RPMI8226 (cell line): ENCODE measurements at regions not wholly inside any gene's neighbourhood (a gene's known extent, or its start where the extent isn't known, plus 50 kb on each side); places are given as distances from the start of the nearest gene placed in this dataset.
A peak's percentile ranks its signal among the peaks of the same experiment; 100 is the strongest.
"Not testable (repeated sequence)": the region's sequence is repeated elsewhere in the genome, so short reads cannot be mapped to it uniquely, and the experiment has no call there.

Experiments used
- DNase-seq: peaks from one replicate; pipeline ENCODE4 v3.0.0-alpha.2; 2015

DNA sequence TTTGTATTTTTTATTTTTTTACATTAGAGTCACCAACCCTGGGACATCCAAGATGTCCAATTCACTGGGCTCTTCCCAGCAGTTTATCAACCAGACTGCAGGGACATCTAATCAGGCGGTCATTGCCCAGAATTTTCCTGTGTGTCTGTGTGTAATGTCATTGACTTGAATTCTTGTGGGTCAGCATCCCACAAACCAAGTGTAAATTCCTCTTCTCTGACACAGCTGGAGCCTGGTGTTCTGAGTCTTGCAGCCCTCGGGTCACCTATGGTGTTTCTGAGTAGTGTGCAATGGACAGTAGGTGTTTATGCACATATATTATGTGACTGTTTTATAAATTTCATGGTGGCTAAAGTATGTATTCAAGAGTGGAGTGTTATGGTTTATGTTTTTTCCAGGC is 815.7 kb downstream of the SEMA5A start:
- no peak for DNase-seq

- not testable (repeated sequence) for DNase-seq
Measured at GRCh38 chr5:8731110-8731509, 814.8 kb downstream of the SEMA5A start.

- DNase-seq: no peak
Measured at GRCh38 chr5:8740595-8740994, 805.3 kb downstream of the SEMA5A start.

GRCh38 chr5:8749556-8749955 is 796.3 kb downstream of the SEMA5A start:
- no peak for DNase-seq

DNA sequence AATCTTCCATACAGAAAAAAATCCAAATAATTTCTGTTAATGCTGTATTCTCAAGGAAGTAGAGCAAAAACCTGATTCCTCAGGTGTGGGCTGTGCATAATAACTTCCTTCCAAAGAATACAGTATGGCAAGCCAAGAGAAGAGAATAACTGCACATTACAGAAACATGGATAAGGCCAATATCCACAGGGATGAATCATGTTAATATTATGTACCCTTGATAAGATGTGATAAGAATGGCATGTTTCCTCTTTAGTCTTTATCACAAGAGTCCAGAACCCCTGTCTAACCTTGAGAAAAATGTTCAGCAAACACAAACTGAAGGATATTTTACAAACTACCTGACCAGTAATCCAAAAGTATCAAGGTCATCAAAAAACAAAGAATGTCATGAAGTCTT is 795.8 kb downstream of the SEMA5A start:
- DNase-seq: no peak

- DNase-seq: no peak
Measured at GRCh38 chr5:8751971-8752370, 793.9 kb downstream of the SEMA5A start.

DNA sequence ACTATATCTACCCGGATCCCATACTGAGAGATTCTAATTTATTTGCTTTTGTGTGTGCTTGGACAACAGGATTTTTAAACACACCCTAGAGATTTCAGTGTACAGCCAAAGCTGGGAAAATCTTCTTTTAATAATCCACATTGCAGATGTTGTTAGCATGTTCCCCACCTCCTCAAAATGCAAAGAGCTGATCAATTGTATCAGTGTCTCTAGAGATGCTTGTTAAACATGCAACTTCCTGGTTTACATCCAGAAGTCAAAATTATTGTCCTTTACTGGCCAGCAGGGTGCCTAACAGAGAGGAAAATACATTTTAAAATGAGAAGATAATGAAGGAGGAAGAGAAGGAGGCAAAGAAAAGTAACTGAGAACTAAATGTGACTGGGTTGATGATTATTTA is 793.3 kb downstream of the SEMA5A start:
- DNase-seq: no peak

GRCh38 chr5:8756498-8757084 is 789.3 kb downstream of the SEMA5A start:
- peak; percentile 10 for DNase-seq

- no peak for DNase-seq
Measured at GRCh38 chr5:8765886-8766285, 780.0 kb downstream of the SEMA5A start.

DNA sequence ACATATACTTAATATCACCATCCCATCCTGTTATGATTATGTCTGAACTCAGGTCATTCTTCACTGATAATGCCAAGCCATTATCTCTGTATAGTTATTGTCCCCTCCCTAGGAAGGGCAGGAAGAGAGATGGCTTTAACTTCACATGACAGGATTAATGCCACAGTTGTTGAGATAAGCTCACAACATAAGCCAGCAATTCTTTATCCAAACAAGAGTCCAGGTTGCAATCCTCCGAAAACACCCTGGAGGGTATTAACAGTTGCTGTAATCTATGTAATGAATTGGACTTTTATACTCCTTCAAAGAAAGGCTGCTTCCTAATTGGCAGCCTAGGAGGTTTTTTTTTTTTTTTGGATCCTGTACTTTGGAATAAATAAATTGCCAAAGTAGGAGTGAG is 779.4 kb downstream of the SEMA5A start:
- no peak for DNase-seq

GRCh38 chr5:8767111-8767510 is 778.8 kb downstream of the SEMA5A start:
- DNase-seq: no peak

DNA sequence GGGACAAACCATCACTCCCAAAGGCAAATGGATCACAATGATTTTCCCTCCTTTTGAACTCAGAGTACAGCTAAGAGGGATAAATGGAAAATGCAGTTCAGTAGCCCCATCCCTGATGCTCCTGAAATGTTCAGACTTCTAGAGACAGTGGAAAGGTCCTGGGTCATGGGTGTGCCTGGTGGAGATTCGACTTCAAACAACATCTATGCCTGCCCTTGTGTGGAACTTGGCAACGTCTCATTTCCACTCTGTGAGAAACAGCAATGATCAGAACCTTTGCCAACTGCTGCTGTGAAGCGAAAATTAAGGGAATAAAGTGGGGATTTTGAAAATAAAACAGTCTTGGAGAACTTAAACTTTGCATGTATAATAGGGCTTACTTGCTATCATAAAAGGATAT is 778.1 kb downstream of the SEMA5A start:
- no peak for DNase-seq

- no peak for DNase-seq
Measured at GRCh38 chr5:8769631-8770030, 776.2 kb downstream of the SEMA5A start.

- DNase-seq: no peak
Measured at GRCh38 chr5:8770431-8770830, 775.4 kb downstream of the SEMA5A start.

DNA sequence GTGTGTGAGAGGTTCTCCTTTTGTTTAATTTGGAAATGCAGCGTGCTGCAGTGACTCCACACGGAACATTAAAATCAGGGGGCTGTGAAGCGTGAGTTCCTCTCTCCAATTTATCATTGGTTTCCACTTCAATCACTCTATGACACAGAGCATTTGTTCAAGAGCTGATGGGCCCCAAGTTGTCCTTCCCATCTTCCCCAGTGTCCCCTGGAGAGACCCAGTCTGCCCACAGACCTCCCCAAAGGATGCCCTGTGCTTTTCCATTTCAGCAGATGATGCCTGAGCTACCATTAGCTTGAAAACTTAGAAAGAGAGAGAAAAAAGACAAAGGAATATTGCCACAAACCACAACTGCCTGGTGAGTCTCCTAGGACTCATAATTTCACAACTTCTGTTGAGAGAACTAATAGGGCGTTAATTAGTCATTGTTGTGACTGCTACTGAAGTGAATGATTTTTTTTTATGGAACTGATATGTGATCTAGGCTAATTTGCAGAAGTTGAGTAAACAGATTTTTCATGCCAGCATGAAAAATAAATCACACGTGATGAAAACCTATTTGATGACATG is 772.7 kb downstream of the SEMA5A start:
- no peak for DNase-seq

DNA sequence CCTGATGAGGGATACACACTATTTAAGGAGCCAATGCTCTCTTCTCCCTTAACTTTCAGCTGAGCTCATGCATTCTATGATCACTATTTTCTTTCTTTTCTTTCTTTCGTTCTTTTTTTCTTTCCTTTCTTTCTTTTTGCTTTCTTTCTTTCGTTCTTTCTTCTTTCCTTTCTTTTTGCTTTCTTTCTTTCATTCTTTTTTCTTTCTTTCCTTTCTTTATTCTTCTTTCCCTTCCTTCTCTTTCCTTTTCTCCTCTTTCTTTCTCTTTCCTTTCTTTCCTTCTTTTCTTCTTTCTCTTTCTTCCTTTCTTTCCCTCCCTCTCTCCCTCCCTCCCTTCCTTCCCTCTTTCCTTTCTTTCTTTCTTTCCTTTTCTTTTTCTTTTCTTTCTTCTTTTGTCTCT is 761.2 kb downstream of the SEMA5A start:
- DNase-seq: no peak

DNA sequence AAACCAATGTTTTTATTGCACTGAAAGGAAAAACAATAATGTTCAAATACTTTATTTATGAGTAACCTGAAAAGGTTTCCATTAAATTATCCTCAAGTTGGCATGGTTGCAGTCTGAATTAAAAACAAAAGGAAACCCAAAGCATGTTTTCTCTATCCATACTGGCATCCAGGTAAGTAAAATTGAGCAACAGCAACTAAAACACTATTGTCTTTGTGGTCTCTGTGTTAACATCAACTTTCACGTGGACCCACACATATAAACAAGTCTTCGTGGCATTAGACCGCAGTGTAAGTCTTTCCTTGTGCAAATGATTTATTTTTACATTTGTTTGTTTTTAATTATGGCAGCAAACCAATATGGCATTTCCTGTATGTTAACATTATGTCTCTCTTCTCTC is 757.6 kb downstream of the SEMA5A start:
- no peak for DNase-seq

GRCh38 chr5:8805653-8806052 is 740.2 kb downstream of the SEMA5A start:
- no peak for DNase-seq

- DNase-seq: no peak
Measured at GRCh38 chr5:8807636-8808035, 738.2 kb downstream of the SEMA5A start.

DNA sequence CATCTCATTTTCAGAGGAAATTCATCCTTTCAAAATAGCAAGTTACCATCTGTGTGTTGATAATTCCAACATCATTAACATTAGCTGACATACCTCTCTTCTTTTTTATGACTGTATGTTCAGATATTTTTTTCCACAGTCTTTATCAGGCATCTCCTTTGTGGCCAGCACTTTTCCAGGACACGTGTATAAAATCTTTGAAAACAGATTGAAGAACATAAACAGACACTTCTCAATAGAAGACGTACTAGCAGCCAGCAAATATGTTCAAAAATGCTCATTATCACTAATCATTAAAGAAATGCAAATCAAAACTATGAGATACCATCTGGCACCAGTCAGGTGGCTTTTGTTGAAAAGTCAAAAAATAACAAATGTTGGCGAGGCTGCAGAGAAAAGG is 734.3 kb downstream of the SEMA5A start:
- DNase-seq: no peak

GRCh38 chr5:8813180-8813579 is 732.7 kb downstream of the SEMA5A start:
- no peak for DNase-seq

DNA sequence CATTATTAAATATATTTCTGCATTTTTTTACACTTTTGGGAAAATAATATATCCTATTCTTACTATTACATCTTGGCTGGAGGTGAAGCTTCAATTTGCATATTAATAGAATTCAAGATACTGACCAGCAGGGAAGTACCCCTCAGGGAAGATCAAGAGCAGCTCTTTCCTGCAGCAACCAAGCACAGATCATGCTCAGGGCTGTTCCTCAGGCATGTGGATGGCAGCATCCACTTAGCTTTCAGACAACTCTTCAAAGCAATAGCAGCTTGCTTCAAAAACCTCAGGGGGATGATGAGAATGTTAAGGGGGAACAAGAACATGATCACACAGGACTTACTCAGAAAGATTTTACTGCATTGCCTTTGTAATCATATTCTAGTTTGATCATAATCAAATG is 731.8 kb downstream of the SEMA5A start:
- DNase-seq: no peak

GRCh38 chr5:8824371-8824770 is 721.5 kb downstream of the SEMA5A start:
- no peak for DNase-seq

- DNase-seq: no peak
Measured at GRCh38 chr5:8825139-8825757, 720.6 kb downstream of the SEMA5A start.

DNA sequence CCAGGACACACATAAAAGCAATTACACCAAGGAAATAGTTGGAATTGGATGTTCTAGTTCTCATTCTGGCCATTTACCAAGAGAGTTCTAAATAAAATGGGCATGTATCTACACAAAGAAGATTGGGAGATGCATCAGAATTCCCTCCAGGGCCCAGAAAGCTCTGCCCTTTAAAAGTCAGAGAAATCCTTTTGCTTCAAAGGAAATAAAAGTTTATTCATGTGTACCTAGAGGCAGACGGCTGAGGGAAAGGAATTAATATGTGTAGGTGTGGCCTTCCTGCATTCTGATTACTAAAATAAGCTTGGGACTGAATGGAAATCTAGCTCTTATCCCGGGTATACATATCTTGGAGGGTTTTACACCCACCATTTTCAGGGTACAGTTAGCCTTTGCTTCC is 719.4 kb downstream of the SEMA5A start:
- no peak for DNase-seq
